NCI-H510A (cell line): ENCODE measurements at regions not wholly inside any gene's neighbourhood (a gene's known extent, or its start where the extent isn't known, plus 50 kb on each side); places are given as distances from the start of the nearest gene placed in this dataset.
"Not testable (repeated sequence)": the region's sequence is repeated elsewhere in the genome, so short reads cannot be mapped to it uniquely, and the experiment has no call there.

ENCODE experiments used
- DNase-seq: peaks from one replicate; lab custom pipeline; 2025; lab: John Stamatoyannopoulos, UW

DNA sequence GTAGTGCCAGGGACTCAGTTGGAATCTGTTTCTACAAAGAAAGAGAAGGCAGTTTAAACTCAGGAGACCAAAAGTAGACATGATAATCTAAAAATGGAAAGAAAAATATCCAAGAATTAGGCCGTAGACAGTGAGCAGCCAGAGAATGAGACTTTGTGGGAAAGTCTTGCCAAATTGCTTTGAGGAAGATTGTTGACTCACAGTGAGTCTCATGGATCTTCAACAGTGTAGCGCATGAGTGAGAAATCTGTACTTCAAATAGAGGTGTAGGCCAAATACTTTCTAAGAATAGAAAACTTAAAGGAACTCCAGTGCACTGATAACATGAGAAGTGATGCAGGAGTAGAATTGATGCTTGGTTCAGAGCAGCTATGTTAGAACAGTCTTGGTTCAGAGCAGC is 284.5 kb downstream of the HTR1B start:
- DNase-seq: no peak

DNA sequence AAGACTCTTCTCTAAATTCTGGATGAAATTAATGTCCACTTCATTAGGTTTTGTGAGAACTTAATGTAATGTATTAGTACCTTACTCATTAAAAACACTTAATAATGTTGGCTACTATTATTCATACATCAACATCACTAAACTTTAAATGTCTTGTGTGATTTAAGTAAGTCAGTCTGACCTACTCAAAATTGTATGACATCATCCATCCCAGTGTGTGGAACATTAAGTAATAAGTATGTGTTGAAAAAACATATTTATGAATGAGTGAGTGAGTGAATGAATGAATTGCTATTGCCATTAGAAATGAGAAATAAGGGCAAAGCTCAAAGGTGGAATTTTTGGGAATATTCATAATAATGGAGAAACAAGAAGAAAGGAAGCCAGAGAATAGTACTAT is 285.8 kb downstream of the HTR1B start:
- no peak for DNase-seq

DNA sequence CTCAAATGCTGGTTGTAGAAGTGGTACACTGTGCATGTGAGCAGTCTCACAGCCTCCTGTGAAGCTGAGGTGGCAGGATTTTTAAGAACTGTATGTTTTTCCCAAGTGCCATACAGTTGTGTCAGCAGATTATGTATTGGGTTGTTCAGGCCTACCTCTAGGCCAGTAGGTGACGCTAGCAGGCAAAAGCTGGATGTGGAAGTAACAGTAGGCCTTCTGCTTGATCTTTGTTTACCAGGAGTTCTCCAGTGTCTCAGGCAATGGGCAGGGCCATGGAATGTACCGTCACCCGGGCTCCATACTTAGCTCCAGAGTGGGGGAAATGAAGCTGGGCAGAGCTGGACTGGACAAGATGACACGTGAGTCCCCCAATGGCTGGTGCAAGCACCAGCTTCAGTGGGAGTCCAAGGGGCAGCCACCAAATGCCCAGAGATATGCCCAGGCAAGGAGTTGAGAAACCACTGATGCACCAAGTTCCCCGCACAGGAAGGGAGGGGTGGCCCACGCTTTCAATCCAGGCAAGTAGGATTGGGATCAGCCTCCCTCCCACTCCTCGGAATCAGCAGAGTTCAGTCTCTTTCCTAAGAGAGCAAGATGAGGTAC is 289.7 kb downstream of the HTR1B start:
- DNase-seq: no peak

DNA sequence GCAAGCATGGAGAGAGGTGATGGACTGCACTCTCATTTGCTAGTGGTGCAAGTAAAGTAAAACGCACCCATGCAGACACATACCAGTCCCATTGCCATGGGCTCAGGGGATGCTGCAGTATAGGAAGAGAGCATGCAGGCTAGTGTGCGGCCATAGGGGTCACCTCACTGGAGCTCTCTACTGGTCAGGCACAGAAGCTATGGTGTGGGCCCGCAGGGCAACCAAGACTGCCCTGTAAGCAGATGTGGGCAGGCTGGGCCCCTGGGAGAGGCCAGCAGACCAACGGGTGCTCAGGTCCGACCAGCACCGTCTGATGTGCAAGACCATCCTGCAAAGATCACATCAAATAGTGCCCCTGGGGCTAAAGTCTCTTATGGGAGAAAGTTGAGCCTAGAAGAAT is 290.7 kb downstream of the HTR1B start:
- no peak for DNase-seq

- no peak for DNase-seq
Measured at GRCh38 chr6:77159730-77160129, 303.6 kb downstream of the HTR1B start.

DNA sequence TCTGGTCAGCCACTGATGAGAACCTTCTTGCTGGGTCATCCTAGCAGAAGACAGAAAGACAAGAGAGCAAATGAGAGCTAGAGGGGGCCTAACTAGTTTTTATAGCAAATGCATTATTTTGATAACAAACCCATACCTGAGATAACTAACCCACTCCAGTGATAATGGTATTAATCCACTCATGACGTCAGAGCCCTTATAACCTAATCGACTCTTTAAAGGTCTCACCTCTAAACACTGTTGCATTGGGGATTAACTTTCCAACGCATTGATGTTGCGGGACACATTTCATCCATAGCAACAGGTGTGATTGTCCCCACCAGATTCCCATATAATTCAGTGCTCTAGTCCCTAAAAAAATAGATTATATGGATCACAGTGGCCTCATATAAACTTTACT is 312.1 kb downstream of the HTR1B start:
- no peak for DNase-seq

DNA sequence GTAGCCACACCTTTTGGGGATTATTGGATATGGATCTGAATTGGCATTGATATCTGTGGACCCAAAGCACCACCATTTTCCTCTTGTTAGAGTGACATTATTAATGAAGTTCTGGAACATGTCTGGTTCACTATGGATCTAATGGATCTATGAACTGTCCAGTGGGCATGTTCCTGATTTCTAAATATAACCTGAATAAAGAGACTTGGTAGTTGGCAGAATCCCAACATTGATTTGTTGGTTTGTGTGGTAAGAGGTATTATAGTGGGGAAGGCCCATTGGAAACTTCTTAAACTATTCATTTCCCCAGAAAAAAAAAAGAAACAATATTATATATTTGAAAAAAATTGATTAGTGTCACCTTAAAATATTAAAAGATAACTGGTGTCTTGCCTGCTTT is 312.6 kb downstream of the HTR1B start:
- DNase-seq: no peak

DNA sequence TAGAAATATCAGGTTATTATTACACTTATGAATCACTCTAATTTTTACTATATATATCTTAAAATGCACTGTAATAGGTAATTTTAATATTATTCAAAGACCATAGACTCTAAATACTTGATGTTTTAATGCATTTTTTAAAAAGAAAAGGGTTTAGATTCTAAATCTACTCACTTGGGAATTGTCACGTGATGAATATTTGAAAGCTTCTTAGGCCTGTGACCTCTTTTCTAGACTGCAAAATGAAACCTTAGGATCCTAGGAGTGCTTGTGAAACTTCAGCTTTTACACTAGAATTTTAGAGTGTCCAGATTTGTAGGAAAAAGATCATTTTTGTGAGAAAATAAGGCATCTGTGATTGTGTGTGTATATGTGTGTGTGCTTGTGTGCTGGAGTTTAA is 318.0 kb downstream of the HTR1B start:
- DNase-seq: no peak

GRCh38 chr6:77143659-77144447 is 319.4 kb downstream of the HTR1B start:
- DNase-seq: no peak

DNA sequence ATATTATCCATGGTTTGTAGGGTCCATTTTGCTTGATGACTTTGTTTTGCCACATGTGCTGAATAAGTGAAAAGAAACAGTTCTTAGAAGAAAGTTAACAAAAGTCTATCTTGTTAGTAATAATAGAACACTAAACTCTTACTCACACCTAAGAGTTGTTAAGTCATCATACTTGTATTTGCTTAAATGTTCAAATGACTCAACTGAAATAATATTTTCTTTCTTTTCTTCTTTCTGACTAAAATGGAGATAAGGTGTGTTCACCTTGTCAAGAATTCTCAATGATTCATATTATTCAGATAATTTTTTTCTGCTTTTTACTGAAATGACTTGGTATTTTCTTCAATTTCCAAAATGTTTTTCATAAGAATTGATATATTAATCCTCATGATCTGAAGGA is 327.2 kb downstream of the HTR1B start:
- no peak for DNase-seq

DNA sequence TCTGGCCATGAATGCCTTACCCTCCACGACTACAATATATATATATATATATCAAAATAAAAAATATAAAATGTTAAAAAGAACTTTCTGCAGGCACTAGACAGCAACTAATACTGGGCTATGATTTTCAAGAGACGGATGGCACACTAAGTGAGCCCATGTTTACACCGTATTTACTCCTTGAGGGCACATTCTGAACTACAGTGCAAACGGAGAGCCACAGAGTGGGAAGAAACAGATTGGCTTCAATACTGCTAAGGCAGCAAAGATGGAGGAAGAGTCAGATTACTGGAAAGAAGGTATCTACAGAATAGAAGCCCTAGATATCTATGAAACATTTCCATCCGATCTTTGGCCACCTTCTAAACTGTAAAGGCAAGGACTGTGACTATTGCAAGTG is 330.3 kb downstream of the HTR1B start:
- DNase-seq: no peak

DNA sequence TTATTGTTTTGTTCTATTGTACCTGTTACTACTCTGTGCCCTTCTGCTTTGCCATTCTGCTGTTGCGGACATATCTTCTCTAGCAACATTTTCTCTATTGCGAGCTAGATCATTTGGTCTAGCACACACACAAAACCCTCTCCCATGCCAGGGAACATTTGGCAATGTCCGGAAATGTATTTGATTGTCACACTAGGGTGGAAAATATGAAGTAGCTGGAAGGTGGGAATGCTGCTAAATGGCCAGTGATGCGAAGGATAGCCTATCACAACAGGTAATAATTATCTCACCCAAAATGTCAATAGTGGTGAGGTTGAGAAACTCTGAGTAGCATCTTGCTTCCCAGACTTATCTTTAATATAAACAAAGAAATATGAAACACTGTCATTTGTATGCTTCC is 331.9 kb downstream of the HTR1B start:
- DNase-seq: no peak

GRCh38 chr6:77124604-77125003 is 338.7 kb downstream of the HTR1B start:
- DNase-seq: no peak

DNA sequence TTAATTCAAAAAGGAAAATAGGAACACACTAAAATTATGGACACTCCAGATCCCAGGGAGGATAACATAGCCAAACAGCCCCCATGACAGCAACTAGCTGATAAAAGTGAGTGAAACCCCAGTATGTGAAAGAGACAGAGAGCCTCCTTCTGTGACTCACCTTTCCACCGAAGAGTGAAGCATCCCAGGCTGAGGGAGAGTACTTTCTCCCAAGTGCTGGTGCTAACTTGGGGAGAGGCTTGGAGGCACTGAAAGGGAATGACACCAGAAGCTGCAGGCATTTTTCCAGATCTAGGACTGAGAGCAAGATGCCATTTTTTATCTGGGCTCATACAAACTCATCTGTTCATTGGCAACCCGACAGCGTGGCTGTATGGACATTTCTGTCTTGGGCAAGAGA is 339.8 kb downstream of the HTR1B start:
- no peak for DNase-seq

DNA sequence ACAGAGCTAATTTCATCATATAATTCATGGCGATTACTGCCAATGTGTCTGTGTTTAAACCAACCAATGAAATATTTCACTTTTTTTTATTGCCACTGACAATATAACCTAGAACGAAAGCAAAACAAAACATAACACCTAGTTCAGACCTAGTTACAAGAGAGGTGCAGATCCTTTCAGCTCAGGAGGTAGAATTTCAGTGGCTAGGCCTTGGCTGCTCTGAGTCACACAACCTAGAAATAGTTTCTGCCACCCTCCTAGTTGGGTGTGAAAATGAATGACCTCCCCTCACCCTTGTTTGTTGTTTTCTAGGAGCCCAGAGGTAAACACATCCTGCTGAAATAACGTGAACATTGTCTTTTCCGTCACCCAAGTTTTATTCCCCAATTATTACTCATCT is 356.3 kb downstream of the HTR1B start:
- no peak for DNase-seq

DNA sequence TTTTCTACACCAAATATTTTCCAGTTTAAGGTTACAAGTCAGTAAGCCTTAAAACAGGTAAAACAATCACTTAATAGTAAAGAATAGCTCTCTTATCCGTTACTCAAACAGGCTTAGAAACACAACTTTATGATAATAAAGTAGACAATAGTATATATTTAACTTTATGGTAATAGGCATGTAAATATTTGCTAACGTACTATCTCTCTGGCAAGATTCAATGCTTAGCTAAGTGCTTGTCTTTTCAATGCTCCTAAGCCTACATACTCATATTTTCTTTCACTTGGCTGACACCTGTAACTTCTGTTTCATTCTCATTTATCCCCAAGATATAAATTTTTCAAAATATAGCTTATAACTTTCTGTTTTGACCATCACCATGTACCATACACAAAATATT is 358.2 kb downstream of the HTR1B start:
- no peak for DNase-seq

GRCh38 chr6:77097940-77098339 is 365.4 kb downstream of the HTR1B start:
- DNase-seq: no peak

DNA sequence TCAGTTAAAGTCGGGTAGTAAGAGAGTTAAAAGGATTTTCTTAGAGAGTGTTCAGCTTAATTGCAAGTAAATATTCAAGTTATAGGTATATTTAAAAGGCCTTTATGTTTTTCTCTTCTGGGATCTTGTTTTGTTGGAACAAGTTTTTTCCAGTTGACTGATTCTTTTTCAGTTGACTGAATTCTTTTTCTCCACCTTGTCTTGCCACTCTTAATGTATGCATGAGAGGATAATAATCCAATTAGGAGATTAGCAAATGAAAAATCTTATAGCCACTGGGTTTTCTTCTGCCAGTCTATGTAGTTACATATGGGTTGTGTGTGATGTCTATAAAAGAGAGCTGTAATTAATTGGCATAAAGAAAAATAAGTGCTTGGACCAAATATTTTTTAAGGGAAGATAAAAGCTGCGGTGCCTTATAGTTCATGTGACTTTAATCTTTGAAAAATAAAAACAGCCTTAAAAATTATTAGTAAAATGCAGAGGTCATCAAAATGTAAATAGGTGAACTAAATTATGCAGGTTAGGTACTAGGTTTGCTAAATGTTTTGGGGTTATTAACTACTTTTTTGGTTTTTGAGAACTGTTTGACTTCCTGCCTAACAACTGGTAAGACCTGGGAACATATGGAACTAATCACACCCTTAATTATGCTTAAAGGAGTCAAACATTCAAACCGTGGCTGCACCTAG is 367.2 kb downstream of the HTR1B start:
- DNase-seq: no peak

DNA sequence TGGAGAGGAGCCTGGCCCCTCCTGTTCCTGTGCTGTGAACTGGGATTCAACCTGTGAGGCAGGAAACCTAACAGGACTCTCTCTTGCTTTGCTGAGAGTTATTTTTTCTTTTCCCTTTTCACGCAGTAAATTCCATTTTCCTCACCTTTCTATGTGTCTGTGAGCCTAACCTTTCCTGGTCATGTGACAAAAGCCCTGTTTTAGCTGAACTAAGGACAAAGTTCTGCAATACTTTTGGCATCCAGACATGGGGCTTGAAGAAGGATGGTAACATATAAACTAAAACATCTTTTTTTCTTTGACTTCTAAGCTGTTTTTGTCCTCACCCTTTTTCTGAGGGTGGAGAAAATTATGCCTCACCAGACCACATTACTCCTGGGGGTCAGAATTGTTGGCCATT is 368.5 kb downstream of the HTR1B start:
- no peak for DNase-seq

DNA sequence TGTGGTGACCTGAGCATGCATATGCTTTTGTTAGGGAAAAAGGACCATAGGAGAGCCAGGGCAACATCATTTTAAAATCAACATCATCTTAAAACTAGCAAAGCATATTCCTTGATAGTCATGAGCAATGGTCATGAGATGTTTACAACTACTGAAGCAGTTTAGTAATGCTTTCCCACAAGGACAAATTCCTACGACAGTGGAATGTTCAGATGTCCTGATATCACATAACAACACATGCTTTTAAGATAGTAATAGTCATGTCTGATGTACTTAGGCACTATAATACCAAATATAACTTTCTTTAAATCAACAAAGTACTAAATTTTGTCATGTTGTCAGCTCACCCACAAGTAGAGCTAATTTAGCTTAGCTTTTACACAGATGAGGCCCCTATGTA is 370.3 kb downstream of the HTR1B start:
- no peak for DNase-seq

- no peak for DNase-seq
Measured at GRCh38 chr6:77089776-77090175, 373.5 kb downstream of the HTR1B start.

GRCh38 chr6:77087794-77088318 is 375.4 kb downstream of the HTR1B start:
- not testable (repeated sequence) for DNase-seq

GRCh38 chr6:77074037-77074713 is 389.1 kb downstream of the HTR1B start:
- DNase-seq: no peak
